NCI-H2171 treated with DMSO at 0.1 percent for 48 hours (cell line): ENCODE measurements at regions not wholly inside any gene's neighbourhood (a gene's known extent, or its start where the extent isn't known, plus 50 kb on each side); places are given as distances from the start of the nearest gene placed in this dataset.
"Not testable (repeated sequence)": the region's sequence is repeated elsewhere in the genome, so short reads cannot be mapped to it uniquely, and the experiment has no call there.

Experiments used
- DNase-seq: peaks from one replicate; lab custom pipeline; 2025; lab: John Stamatoyannopoulos, UW

- DNase-seq, result no peak
Observed at GRCh38 chr18:14936313-14936712, 188.3 kb downstream of the ANKRD30B start.

DNA sequence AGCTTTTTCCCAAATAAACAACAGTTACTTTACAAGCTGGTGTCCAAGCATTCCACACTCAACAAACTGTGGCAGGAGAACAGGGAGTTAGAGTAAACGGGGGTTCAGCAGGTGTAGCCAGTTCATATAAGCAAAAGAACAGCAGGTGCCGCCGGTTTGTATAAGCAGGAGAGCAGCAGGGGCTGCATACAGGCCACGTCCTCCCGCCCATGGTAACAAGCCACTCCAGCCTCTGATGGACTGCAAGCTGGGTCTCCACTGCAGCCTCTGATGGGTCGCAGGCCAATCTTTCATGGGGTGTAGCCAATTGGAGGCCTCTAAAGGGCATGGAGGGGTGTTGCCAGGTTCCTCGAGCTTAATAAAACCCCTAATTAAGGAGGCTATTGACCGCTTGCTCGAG lies 189.3 kb downstream of the ANKRD30B start:
- DNase-seq, result no peak

DNA sequence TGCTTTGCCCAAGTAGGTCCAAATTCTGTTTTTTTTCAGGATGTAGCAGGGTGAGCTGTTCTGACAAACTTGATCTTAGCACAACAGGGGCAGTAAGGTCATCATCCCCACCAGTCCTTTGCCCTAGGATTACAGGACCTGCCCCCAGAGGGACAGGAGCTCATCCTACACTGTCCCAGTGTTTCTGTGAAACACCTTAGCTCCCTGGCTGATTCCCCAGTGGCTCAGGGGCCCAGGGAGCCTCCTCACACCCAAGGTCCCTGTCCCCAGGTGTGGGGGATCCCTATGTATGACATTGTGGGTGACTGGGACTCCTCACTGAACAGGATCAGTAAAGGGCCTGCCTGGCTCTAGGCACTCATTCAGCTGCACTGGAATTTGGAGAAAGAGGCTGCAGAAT lies 191.2 kb downstream of the ANKRD30B start:
- DNase-seq, result no peak

GRCh38 chr18:14940106-14940505 lies 192.1 kb downstream of the ANKRD30B start:
- not testable (repeated sequence) for DNase-seq

- DNase-seq, result no peak
Observed at GRCh38 chr18:14940735-14941134, 192.8 kb downstream of the ANKRD30B start.

DNA sequence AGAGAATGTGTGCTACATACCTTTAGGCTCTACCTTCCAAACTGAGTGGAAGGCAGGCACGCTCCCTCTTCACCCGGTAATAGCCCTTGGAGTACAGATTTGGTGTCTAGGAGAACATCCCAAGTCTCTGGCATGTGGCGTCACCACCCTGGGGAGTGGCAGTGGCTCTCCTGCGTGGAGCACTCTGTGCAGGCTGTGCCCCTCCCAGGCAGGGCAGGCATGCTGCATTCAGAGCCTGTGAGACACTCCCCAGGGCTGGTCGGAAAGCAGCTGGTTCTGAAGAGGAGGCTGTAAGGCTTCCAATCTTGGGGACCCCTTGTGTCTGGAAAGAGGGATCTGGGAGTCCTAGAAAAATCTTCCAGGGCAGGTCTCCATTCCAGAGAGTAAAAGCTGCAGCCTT lies 193.3 kb downstream of the ANKRD30B start:
- DNase-seq, result no peak

DNA sequence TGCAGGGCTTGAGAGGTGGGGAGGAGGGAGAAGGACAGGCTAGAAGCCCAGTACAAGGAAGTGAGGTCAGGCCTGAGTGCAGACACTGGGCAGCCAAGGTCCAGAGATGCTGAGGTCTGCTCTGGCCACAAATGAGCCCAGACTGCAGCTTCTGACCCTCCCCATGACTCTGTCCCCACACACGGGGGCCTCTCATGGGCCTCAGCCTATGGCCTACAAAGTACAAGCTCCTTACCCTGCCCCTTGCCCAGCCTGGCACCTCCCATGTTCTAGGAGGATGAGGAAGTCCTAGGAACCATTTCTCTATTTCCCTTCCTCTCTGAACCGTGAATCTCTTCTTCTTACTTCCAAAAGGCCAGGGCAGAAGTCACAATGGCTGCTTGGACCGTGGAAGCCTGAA lies 193.8 kb downstream of the ANKRD30B start:
- no peak for DNase-seq

DNA sequence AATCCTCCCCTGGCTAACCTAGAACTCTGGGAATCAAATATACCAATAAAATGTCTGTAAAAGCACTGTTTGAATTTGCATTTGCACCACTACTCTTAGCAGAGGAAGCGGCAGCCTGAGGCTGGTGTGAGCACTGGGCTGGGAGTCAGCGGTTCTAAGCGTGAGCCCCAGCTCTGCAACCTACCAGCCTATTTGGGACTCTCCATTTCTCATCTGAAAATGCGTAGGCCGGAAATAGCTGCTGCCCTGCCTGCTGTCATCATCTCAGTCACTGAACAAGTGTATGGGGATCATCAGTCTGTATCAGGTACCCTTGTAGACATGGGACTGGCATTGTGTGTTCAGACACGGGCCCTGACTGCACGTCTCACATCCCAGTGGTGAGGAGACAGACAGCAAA lies 194.3 kb downstream of the ANKRD30B start:
- no peak for DNase-seq

DNA sequence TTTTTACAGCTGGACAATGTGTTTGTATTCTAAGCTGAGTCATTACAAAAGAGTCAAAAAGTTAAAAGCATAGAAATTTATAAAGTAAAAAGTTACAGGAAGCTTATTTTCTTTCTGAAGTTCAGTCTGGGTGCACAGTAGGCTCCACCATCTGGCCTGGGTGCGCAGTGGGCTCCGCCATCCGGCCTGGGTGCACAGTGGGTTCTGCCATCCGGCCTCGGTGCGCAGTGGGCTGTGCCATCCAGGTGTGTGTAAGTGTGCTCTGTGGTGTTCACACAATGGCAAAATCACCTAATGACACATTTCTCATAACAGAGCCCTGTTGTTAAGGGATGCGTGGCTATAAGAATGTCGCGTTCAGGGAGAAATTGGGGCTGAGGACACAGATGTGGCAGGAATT lies 195.5 kb downstream of the ANKRD30B start:
- no peak for DNase-seq

- DNase-seq, result no peak
Observed at GRCh38 chr18:14943967-14944636, 196.1 kb downstream of the ANKRD30B start.

GRCh38 chr18:14944838-14945237 lies 196.9 kb downstream of the ANKRD30B start:
- DNase-seq, result no peak

GRCh38 chr18:14945286-14945685 lies 197.3 kb downstream of the ANKRD30B start:
- no peak for DNase-seq

DNA sequence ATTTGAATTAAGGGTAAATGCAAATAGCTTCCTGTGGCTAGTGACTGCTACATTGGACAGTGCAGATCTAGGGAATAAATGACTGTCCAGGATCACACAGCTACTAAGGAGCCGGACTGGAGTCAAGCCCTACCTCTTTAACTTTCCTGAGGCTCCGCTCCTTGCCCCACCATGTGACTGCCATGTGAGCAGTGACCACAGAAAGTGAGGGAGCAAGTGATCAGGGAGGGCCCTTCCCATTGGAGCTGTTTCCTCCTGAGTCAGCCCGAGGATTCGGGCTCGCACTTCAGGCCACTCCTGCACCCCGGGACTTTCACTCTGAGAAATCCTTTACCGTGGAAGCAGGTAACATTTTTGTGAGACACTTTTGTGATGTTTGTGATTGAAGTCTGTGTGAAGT lies 198.0 kb downstream of the ANKRD30B start:
- DNase-seq, result no peak

DNA sequence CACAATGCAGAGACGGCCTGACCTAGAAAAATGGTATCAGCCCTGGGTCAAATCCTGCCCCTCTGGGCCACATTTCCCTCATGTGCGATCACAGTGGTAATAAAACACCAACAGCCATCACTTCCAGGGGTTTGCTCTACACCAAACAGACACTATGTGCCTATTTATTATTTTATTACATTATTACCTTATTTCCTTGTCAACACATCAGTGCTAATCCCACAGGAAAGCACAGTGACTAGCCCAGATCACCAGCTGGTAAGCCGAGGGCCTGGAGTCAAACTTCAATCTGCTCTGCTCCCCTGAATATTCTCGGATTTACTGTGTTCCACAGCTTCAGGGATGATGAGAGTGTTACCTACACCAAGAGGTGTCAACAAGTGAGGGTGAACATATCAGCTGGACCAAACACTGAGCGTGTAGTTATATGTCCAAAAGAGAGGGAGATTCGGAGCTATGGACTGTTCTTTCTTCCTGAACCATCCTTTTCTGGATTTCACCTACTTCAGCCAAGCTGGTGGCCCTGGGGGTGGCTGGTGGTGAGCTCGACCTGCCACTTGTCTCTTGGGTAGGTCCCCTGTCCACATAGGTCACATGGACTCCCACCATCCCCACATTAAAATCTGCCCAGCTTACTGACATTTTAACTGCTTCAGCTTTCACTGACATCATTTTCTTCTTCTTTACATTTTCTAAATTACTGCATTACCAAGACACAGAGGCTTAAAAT lies 198.9 kb downstream of the ANKRD30B start:
- not testable (repeated sequence) for DNase-seq

DNA sequence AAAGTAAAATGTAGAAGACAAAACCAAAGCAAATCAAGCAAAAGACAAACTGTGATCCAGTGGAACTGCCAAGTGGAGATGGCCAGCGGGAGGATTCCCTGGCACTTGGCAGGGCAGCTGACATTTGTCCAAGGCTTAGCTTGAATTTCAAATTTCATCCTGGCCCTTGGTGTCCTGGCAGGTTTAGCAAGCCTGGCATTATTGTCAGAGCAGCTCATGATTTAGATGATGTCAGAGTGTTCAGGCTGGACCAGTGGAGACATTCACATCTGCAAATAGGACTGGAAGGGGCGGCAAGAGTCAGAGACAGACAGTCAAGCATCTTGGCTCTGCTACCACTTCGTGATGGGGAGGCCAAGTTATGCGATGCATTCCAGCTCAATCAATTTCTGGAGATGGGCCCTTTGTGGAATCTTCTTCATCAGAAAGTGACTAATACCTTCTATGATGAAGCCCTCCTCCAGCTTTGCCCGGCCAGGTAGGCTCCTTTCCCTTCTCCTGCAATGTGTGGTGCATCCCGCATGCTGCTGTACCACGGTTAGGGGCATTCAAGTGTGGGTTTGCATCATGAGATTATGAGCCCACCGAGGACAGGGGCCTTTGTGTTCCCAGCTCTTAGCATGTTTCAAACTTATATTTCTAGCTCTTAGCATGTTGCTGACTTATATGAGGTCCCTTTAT lies 199.7 kb downstream of the ANKRD30B start:
- no peak for DNase-seq

- no peak for DNase-seq
Observed at GRCh38 chr18:14948163-14948540, 200.2 kb downstream of the ANKRD30B start.

GRCh38 chr18:14949800-14950664 lies 202.1 kb downstream of the ANKRD30B start:
- DNase-seq, result no peak

GRCh38 chr18:14952444-14953077 lies 204.6 kb downstream of the ANKRD30B start:
- not testable (repeated sequence) for DNase-seq

DNA sequence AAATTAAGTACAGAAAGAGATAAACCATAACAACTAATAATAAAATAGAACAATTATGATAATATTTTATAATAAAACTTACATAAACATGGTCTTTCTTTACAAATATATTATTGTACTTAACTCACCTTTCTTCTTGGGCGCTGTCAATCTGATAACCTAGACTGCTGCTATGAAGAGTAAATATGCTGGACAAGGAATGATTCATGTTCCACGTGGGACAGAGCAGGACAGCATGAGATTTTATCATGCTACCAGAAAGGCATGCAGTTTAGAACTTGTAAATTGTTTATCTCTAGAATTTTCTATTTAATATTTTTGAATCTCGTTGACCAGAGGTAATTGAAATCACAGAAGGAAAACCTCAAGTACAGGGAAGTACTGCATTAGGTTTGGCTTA lies 210.7 kb downstream of the ANKRD30B start:
- DNase-seq, result no peak

GRCh38 chr18:14959550-14959949 lies 211.6 kb downstream of the ANKRD30B start:
- DNase-seq, result no peak

- DNase-seq, result no peak
Observed at GRCh38 chr18:14961991-14962390, 214.0 kb downstream of the ANKRD30B start.

- DNase-seq, result no peak
Observed at GRCh38 chr18:14962626-14963025, 214.7 kb downstream of the ANKRD30B start.
